K562 (cell line): ENCODE measurements at regions not wholly inside any gene's neighbourhood (a gene's known extent, or its start where the extent isn't known, plus 50 kb on each side); places are given as distances from the start of the nearest gene placed in this dataset.

ENCODE experiments used
- ATAC-seq: fragments of 200-7000 bp; cut with Tn5 transposase; 3 replicates; pipeline ENCODE4 v1.9.1; 2020; ENCODE audit warnings: moderate library complexity
- BruUV-seq: library from RNA; stranded (reverse); fragments of 400-500 nt; replicated peaks from 2 replicates; lab custom pipeline; 2021; lab: Mats Ljungman, UMichigan
- CTCF ChIA-PET: fragments of 300-600 bp; formaldehyde crosslinking; extraction: SDS; loops from one replicate; lab custom pipeline; 2021; ENCODE audit warnings: low intra/inter-chr PET ratio; lab: Yijun Ruan, JAX
- POLR2A ChIA-PET: fragments of 300-600, 350-650 bp; sonication (Branson Sonifier 250); formaldehyde crosslinking; extraction: SDS; loops from one replicate; lab custom pipeline; 2021; ENCODE audit warnings: antibody characterized with exemption, inconsistent platforms; lab: Yijun Ruan, JAX
- DNase-seq, 4 experiments: peaks; one replicate each; pipeline versions ENCODE4 v3.0.0 to v3.0.0-alpha.2; 2011 to 2018; ENCODE audit warnings: low spot score in 3 of 4, mixed read lengths in 3 of 4; ENCODE audit errors: extremely low read depth in 1 of 4
- FAIRE-seq: peaks from 2 replicates; lab custom pipeline; 2011; peaks lifted over from hg19 to GRCh38; lab: Jason Lieb, UNC
- H2AFZ ChIP-seq: 2 replicates; pipeline ENCODE4 v1.6.0; 2011; ENCODE audit warnings: low read depth, low read length, control low read depth, inconsistent platforms
- H3K27ac ChIP-seq: fragments of 200-600 bp; 3 replicates; pipeline ENCODE4 v1.8.0; 2011; ENCODE audit warnings: low read depth, mild to moderate bottlenecking, control low read depth, inconsistent platforms, low read length, moderate library complexity, mixed read lengths; ENCODE audit errors: extremely low read depth
- H3K27me3 ChIP-seq, 2 experiments: fragments of 300-600 bp in 1 of 2; 2 replicates in 1 of 2; 3 replicates in 1 of 2; pipeline versions ENCODE4 v1.6.0 to v1.8.0; 2011; ENCODE audit warnings: inconsistent platforms in 2 of 2, low read length in 2 of 2, mild to moderate bottlenecking in 1 of 2, mixed read lengths in 1 of 2, moderate library complexity in 1 of 2; ENCODE audit not compliant: control insufficient read depth in 2 of 2, insufficient read depth in 2 of 2
- H3K36me3 ChIP-seq: fragments of 300-600 bp; 3 replicates; pipeline ENCODE4 v1.8.0; 2011; ENCODE audit warnings: mild to moderate bottlenecking, low read length, inconsistent platforms; ENCODE audit not compliant: control insufficient read depth, insufficient read depth
- H3K4me1 ChIP-seq, 2 experiments: fragments of 200-600 bp in 1 of 2; replicated peaks in 1 of 2; 2 replicates in 1 of 2; 3 replicates in 1 of 2; pipeline versions ENCODE4 v1.5.1 to v1.8.0; 2011; ENCODE audit warnings: inconsistent platforms in 2 of 2, low read length in 2 of 2, mild to moderate bottlenecking in 1 of 2, mixed read lengths in 1 of 2, moderate library complexity in 1 of 2; ENCODE audit not compliant: control insufficient read depth in 2 of 2, insufficient read depth in 2 of 2
- H3K4me2 ChIP-seq: 2 replicates; pipeline ENCODE4 v1.6.1; 2011; ENCODE audit warnings: low read length, control low read depth, inconsistent platforms, mixed read lengths; ENCODE audit not compliant: insufficient read depth
- H3K4me3 ChIP-seq: fragments of 200-600 bp; sonication (generic), shearing (Covaris generic); 2 replicates; pipeline ENCODE4 v1.5.1; 2016; ENCODE audit warnings: control low read depth, inconsistent platforms
- H3K79me2 ChIP-seq: fragments of 200-600 bp; 3 replicates; pipeline ENCODE4 v1.8.0; 2011; ENCODE audit warnings: low read length, inconsistent platforms; ENCODE audit not compliant: control insufficient read depth, insufficient read depth
- H3K9ac ChIP-seq, 2 experiments: 2 replicates each; pipeline versions ENCODE4 v1.6.0 to v1.6.1; 2011; ENCODE audit warnings: low read depth in 2 of 2, low read length in 2 of 2, control low read depth in 1 of 2, inconsistent platforms in 1 of 2, mild to moderate bottlenecking in 1 of 2, mixed read lengths in 1 of 2; ENCODE audit not compliant: insufficient read depth in 1 of 2
- H3K9me1 ChIP-seq: one replicate; pipeline ENCODE4 v1.6.0; 2011; ENCODE audit warnings: inconsistent platforms, mild to moderate bottlenecking, low read length, moderate library complexity; ENCODE audit not compliant: control insufficient read depth, insufficient read depth
- H3K9me3 ChIP-seq: replicated peaks from 2 replicates; pipeline ENCODE4 v1.5.1; 2011; ENCODE audit warnings: low read depth, low read length, inconsistent platforms; ENCODE audit not compliant: control insufficient read depth, insufficient read depth
- H4K20me1 ChIP-seq: replicated peaks from 2 replicates; pipeline ENCODE4 v1.6.1; 2011; ENCODE audit warnings: low read length, inconsistent platforms, mixed read lengths; ENCODE audit not compliant: control insufficient read depth, insufficient read depth
- AFF4 ChIP-seq: sonication (generic); formaldehyde crosslinking; IDR thresholded peaks from 2 replicates; pipeline ENCODE4 v1.8.0; 2023; ENCODE audit warnings: mild to moderate bottlenecking, missing genetic modification reagents
- ARID2 ChIP-seq: fragments of 450-650 bp; IDR thresholded peaks from 2 replicates; pipeline ENCODE4 v1.6.1; 2017; ENCODE audit warnings: antibody characterized with exemption, mild to moderate bottlenecking
- BCOR ChIP-seq: fragments of 450-650 bp; IDR thresholded peaks from 2 replicates; pipeline ENCODE4 v1.6.1; 2016
- BRF1 ChIP-seq: IDR thresholded peaks from 3 replicates; pipeline ENCODE4 v1.6.1; 2011; ENCODE audit warnings: borderline replicate concordance, mild to moderate bottlenecking; ENCODE audit not compliant: insufficient read length; ENCODE audit errors: extremely low read depth
- DNMT1 ChIP-seq: fragments of 450-650 bp; IDR thresholded peaks from 2 replicates; pipeline ENCODE4 v1.6.1; 2016; ENCODE audit warnings: antibody characterized with exemption, mild to moderate bottlenecking
- ETS1 ChIP-seq: conservative IDR thresholded peaks from 2 replicates; pipeline ENCODE4 v1.6.1; 2011; ENCODE audit warnings: low read depth, mild to moderate bottlenecking, low read length; ENCODE audit not compliant: control insufficient read depth
- FOS ChIP-seq: IDR thresholded peaks from 3 replicates; pipeline ENCODE4 v1.6.1; 2011; ENCODE audit not compliant: insufficient read length; ENCODE audit errors: extremely low read depth
- MTA3 ChIP-seq: fragments of 450-650 bp; formaldehyde crosslinking; IDR thresholded peaks from 2 replicates; pipeline ENCODE4 v1.6.1; 2017; ENCODE audit warnings: mild to moderate bottlenecking, borderline replicate concordance
- POLR2H ChIP-seq: IDR thresholded peaks from 2 replicates; pipeline ENCODE4 v1.6.1; 2016; ENCODE audit warnings: missing genetic modification characterization, low read depth, mild to moderate bottlenecking, control low read depth, missing compliant biosample characterization, moderate library complexity
- RFX5 ChIP-seq: IDR thresholded peaks from 2 replicates; pipeline ENCODE4 v1.6.1; 2011; ENCODE audit warnings: low read depth, mild to moderate bottlenecking, improper control_type of control experiment, low read length
- SP1 ChIP-seq: sonication (generic); formaldehyde crosslinking; IDR thresholded peaks from 2 replicates; pipeline ENCODE4 v1.8.1; 2022; ENCODE audit warnings: mild to moderate bottlenecking, missing genetic modification reagents
- TFAM ChIP-seq: fragments of 250-450 bp; sonication (Bioruptor Pico); conservative IDR thresholded peaks from 2 replicates; pipeline ENCODE4 v1.5.0; 2021; ENCODE audit warnings: mild to moderate bottlenecking, moderate library complexity
- ZKSCAN8 ChIP-seq: fragments of 200-800 bp; sonication (Bioruptor generic); IDR thresholded peaks from 2 replicates; pipeline ENCODE4 v1.6.1; 2016; ENCODE audit warnings: missing genetic modification characterization, missing compliant biosample characterization
- ZNF347 ChIP-seq: fragments of 450-650 bp; formaldehyde crosslinking; IDR thresholded peaks from 2 replicates; pipeline ENCODE4 v1.4.0; 2020; ENCODE audit warnings: low read depth, mild to moderate bottlenecking, moderate library complexity
- ZNF707 ChIP-seq: fragments of 250-450 bp; sonication (Bioruptor Pico); conservative IDR thresholded peaks from 2 replicates; pipeline ENCODE4 v1.8.0; 2022; ENCODE audit warnings: inconsistent platforms, mild to moderate bottlenecking, moderate library complexity
- WGBS: fragments of 100-300 bp; shearing (Covaris generic); methylation state at CpG from one replicate; pipeline ENCODE4 v1.1.6; 2016; ENCODE audit warnings: low coverage, mixed read lengths; ENCODE audit not compliant: insufficient coverage; ENCODE audit errors: missing lambda C conversion rate; 5-methylcytosine and 5-hydroxymethylcytosine counted together
- in situ Hi-C: fragments of 300-500 bp; cut with MboI; formaldehyde crosslinking; loops from 4 replicates; pipeline ENCODE4 v1.15.0; 2018; ENCODE audit warnings: inconsistent platforms, mixed read lengths
- intact Hi-C: fragments of 100-400 bp; cut with micrococcal nuclease; formaldehyde crosslinking; loops from 2 replicates; pipeline ENCODE4 v1.14.2; 2022

GRCh38 chr12:34402899-34403705 is 380.8 kb downstream of the ALG10 start:
- H3K4me1 ChIP-seq: no peaks in the 10 kb centered on the region
- no peaks in the 10 kb centered on the region for H3K36me3 ChIP-seq
- H3K4me2 ChIP-seq: no peak overlapping the region
- H2AFZ ChIP-seq: no peak overlapping the region
- in situ Hi-C loops: no loop called here
- H3K4me3 ChIP-seq: no peak overlapping the region
- H3K9me3 ChIP-seq: no peaks in the 10 kb centered on the region; the same call in 1 of the 2 replicates
- peaks cover 0 to 26% of the 10 kb centered on the region in 2 experiments; a peak in 1 of 5 replicates for H3K27me3 ChIP-seq
- no peak overlapping the region for H3K9ac ChIP-seq
- H4K20me1 ChIP-seq: no peaks in the 10 kb centered on the region
- CTCF ChIA-PET: no interaction called here
- H3K79me2 ChIP-seq: no peaks in the 10 kb centered on the region
- 7% methylated on average over 33 of the region's 33 CpGs for WGBS
- intact Hi-C loops: no loop called here
- POLR2A ChIA-PET: interaction anchor here (0.6 kb wide), 1 partner anchor 66 kb away, joined by 6 read pairs; no protein-coding TSS in a partner anchor
- FAIRE-seq (no peak), ATAC-seq (no peak), DNase-seq (peak in 3 of 4 experiments; percentile 0 to 1 (median 1))
- no TSS peak for BruUV-seq
- H3K9me1 ChIP-seq: no peaks in the 10 kb centered on the region
- H3K27ac ChIP-seq: no peak overlapping the region
- no peak for TF ChIP-seq BRF1
- TF ChIP-seq FOS: no peak
- TF ChIP-seq MTA3: no peak
- TF ChIP-seq ARID2: no peak
- no peak for TF ChIP-seq SP1 (CRISPR knock-in tag)
- no peak for TF ChIP-seq AFF4 (CRISPR knock-in tag)
- TF ChIP-seq ZNF707: no peak
- TF ChIP-seq TFAM (CRISPR knock-in tag): no peak
- no peak for TF ChIP-seq RFX5
- TF ChIP-seq DNMT1: no peak
- no peak for TF ChIP-seq POLR2H (tag)
- TF ChIP-seq ZKSCAN8: no peak
- TF ChIP-seq ETS1: no peak
- TF ChIP-seq BCOR: no peak
- TF ChIP-seq ZNF347 (CRISPR knock-in tag): no peak
